H7 (cell line): ENCODE measurements at regions not wholly inside any gene's neighbourhood (a gene's known extent, or its start where the extent isn't known, plus 50 kb on each side); places are given as distances from the start of the nearest gene placed in this dataset.
A peak's percentile ranks its signal among the peaks of the same experiment; 100 is the strongest.
"Not testable (repeated sequence)": the region's sequence is repeated elsewhere in the genome, so short reads cannot be mapped to it uniquely, and the experiment has no call there.

Experiments
- DNase-seq: peaks from one replicate; pipeline ENCODE4 v3.0.0; 2012
- H3K27me3 ChIP-seq: 2 replicates; pipeline ENCODE4 v1.6.0; 2011; ENCODE audit warnings: mild to moderate bottlenecking, low read length; ENCODE audit not compliant: control insufficient read depth, insufficient read depth
- H3K36me3 ChIP-seq: replicated peaks from 2 replicates; pipeline ENCODE4 v1.5.1; 2011; ENCODE audit warnings: low read length; ENCODE audit not compliant: control insufficient read depth, insufficient read depth
- H3K4me3 ChIP-seq: 2 replicates; pipeline ENCODE4 v1.5.1; 2011; ENCODE audit warnings: low read depth, mild to moderate bottlenecking, control low read depth, low read length, moderate library complexity; ENCODE audit not compliant: insufficient read depth

- Histone ChIP-seq H3K36me3 (no peaks in the 10 kb centered on the region), H3K27me3 (no peaks in the 10 kb centered on the region), H3K4me3 (no peak overlapping the region)
- DNase-seq: no peak
These were observed 208.2 kb downstream of the S1PR1 start for GRCh38 chr1:101444873-101445618.

DNA sequence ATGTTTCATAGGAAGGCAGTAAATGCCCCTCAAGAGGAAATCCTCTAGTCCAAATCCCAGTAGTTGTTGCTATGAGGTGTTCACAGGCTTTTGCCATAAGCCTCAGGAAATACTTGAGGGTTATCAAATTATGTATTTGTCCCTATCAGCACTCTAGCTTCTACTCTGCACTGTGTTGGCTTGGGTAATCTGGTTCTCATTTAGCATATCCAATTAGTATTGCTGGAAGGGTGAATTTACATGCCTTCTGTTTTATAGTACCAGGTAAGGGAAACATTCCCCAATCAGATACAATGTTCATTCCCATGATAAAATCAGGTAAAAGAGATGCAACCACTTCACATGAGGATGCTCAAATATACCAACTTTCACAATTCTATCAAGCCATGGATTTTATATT lies 211.2 kb downstream of the S1PR1 start:
- no peak overlapping the region for H3K4me3 ChIP-seq
- no peaks in the 10 kb centered on the region for H3K27me3 ChIP-seq
- no peak for DNase-seq
- no peaks in the 10 kb centered on the region for H3K36me3 ChIP-seq

DNA sequence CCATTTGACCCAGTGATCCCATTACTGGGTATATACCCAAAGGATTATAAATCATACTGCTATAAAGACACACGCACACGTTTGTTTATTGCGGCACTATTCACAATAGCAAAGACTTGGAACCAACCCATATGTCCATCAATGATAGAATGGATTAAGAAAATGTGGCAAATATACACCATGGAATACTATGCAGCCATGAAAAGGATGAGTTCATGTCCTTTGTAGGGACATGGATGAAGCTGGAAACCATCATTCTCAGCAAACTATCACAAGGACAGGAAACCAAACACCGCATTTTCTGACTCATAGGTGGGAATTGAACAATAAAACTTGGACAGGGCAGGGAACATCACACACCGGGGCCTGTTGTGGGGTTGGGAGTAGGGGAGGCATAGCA lies 213.9 kb downstream of the S1PR1 start:
- H3K4me3 ChIP-seq, DNase-seq, H3K27me3 ChIP-seq, H3K36me3 ChIP-seq: not testable (repeated sequence)

GRCh38 chr1:101451888-101452287 lies 215.1 kb downstream of the S1PR1 start:
- Histone ChIP-seq H3K4me3 (no peak overlapping the region), H3K36me3 (no peaks in the 10 kb centered on the region), H3K27me3 (no peaks in the 10 kb centered on the region)
- no peak for DNase-seq

GRCh38 chr1:101452825-101453224 lies 216.0 kb downstream of the S1PR1 start:
- no peaks in the 10 kb centered on the region for H3K27me3 ChIP-seq
- DNase-seq: no peak
- H3K4me3 ChIP-seq: no peak overlapping the region
- H3K36me3 ChIP-seq: no peaks in the 10 kb centered on the region

- no peak for DNase-seq
- Histone ChIP-seq H3K27me3 (no peaks in the 10 kb centered on the region), H3K36me3 (no peaks in the 10 kb centered on the region), H3K4me3 (no peak overlapping the region)
These were observed 217.0 kb downstream of the S1PR1 start for GRCh38 chr1:101453844-101454243.

- H3K27me3 ChIP-seq: no peaks in the 10 kb centered on the region
- H3K36me3 ChIP-seq: no peaks in the 10 kb centered on the region
- no peak for DNase-seq
- H3K4me3 ChIP-seq: no peak overlapping the region
These were observed 218.3 kb downstream of the S1PR1 start for GRCh38 chr1:101455166-101455565.

DNA sequence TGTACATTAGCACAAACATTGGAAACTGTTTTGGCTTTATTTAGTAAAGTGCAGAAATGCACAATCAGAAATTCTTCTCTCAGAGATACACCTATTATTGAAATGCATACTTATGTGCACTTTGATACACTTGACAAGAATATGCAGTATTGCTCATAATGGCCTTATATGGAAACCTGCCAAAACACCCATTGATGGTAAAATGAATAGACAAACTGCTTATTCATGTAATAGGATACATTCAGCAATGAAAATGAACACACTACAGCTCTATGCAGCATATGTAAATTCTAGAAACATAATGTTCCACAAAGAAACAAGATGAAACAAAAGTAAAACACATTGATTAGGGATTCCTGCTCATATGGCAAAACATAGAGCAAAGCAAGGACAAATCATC lies 223.9 kb downstream of the S1PR1 start:
- H3K36me3 ChIP-seq: no peaks in the 10 kb centered on the region
- DNase-seq: no peak
- no peak overlapping the region for H3K4me3 ChIP-seq
- H3K27me3 ChIP-seq: no peaks in the 10 kb centered on the region

DNA sequence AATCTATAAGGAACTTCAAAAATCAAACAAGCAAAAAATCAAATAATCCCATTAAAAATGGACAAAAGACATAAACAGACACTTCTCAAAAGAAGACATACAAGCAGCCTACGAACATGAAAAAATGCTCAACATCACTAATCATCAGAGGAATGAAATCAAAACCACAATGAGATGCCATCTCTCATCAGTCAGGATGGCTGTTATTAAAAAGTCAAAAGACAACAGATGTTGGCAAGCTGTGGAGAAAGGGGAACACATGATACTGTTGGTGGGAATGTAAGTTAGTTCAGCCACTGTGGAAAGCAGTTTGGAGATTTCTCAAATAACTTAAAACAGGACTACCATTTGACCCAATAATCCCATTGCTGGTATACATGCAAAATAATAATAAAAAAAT lies 226.4 kb downstream of the S1PR1 start:
- Histone ChIP-seq H3K27me3 (no peaks in the 10 kb centered on the region), H3K36me3 (no peaks in the 10 kb centered on the region), H3K4me3 (no peak overlapping the region)
- no peak for DNase-seq

GRCh38 chr1:101465941-101466340 lies 229.1 kb downstream of the S1PR1 start:
- Histone ChIP-seq H3K27me3 (no peaks in the 10 kb centered on the region), H3K36me3 (no peaks in the 10 kb centered on the region), H3K4me3 (no peak overlapping the region)
- DNase-seq: no peak

DNA sequence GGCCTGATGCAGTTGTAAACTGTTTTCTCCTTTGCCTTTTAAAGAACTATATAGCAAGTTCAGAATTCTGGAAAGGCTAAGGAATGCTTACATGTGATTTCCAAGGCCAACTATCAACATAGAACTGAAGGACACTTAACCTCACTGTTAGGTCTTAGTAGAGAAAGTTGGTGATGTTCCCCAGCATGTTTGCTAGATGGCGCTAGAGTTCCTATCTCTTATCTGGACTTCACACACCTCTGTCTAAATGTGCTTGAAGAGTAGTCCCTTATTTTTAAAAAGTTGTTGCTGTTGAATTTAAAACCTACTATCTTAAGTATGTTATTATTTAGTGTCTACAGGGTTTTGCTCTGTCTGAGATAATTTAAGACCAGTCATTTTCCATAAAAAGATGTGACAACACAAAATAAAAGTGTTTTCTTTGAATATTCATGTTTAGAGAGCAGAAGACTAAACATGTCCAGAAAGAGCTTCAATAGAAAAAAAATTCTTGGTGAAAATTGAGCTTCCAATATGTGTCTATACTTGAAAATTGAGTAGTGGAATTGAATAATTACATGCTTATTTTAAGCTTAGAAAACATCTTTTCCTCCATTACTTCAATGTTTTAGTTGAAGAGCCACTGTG lies 237.3 kb downstream of the S1PR1 start:
- no peak overlapping the region for H3K4me3 ChIP-seq

DNA sequence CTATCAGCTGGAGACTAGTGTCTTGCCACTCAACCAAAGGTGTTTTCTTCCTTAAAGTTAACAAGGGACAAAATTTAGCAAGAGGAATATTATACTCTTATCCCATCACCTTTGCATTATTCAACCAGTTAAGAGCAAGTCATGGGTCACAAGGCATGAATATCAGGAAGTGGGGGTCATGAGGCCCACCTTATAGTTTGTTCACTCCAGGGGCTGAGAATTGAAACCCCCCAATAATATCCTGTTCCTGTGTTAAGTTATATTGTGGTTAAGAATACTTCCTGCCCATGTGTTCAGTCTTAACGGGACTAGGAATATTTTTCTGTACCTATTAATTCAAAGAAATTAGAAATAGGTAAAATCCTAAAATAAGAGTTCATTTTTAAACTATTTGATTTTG lies 239.7 kb downstream of the S1PR1 start:
- H3K4me3 ChIP-seq: no peak overlapping the region
- no peaks in the 10 kb centered on the region for H3K27me3 ChIP-seq
- no peaks in the 10 kb centered on the region for H3K36me3 ChIP-seq
- DNase-seq: no peak

More for the DNA sequence above, 237.3 kb downstream of the S1PR1 start:
- peak; percentile 10 for DNase-seq
- no peaks in the 10 kb centered on the region for H3K36me3 ChIP-seq
- H3K27me3 ChIP-seq: no peaks in the 10 kb centered on the region

- Histone ChIP-seq H3K4me3 (no peak overlapping the region), H3K36me3 (no peaks in the 10 kb centered on the region)
- DNase-seq: no peak
These were observed 243.1 kb downstream of the S1PR1 start for GRCh38 chr1:101479945-101480344.

GRCh38 chr1:101482306-101482705 lies 245.5 kb downstream of the S1PR1 start:
- no peak for DNase-seq
- no peaks in the 10 kb centered on the region; the same call in 1 of the 2 replicates for H3K27me3 ChIP-seq
- no peaks in the 10 kb centered on the region for H3K36me3 ChIP-seq
- H3K4me3 ChIP-seq: no peak overlapping the region

More at GRCh38 chr1:101479945-101480344, 243.1 kb downstream of the S1PR1 start:
- H3K27me3 ChIP-seq: no peaks in the 10 kb centered on the region

- no peak overlapping the region for H3K4me3 ChIP-seq
- no peak for DNase-seq
These were observed 247.3 kb downstream of the S1PR1 start for GRCh38 chr1:101483982-101484688.

More at GRCh38 chr1:101483982-101484688, 247.3 kb downstream of the S1PR1 start:
- Histone ChIP-seq H3K27me3 (no peaks in the 10 kb centered on the region; the same call in 1 of the 2 replicates), H3K36me3 (no peaks in the 10 kb centered on the region)
